HG03060 (cell line): ENCODE measurements at regions not wholly inside any gene's neighbourhood (a gene's known extent, or its start where the extent isn't known, plus 50 kb on each side); places are given as distances from the start of the nearest gene placed in this dataset.
"Not testable (repeated sequence)": the region's sequence is repeated elsewhere in the genome, so short reads cannot be mapped to it uniquely, and the experiment has no call there.

Source experiments
- ATAC-seq: cut with Tn5 transposase; IDR thresholded peaks from one replicate; pipeline ENCODE4 v1.9.1; 2021; ENCODE audit warnings: low read depth, moderate number of reproducible peaks; ENCODE audit not compliant: unreplicated experiment

DNA sequence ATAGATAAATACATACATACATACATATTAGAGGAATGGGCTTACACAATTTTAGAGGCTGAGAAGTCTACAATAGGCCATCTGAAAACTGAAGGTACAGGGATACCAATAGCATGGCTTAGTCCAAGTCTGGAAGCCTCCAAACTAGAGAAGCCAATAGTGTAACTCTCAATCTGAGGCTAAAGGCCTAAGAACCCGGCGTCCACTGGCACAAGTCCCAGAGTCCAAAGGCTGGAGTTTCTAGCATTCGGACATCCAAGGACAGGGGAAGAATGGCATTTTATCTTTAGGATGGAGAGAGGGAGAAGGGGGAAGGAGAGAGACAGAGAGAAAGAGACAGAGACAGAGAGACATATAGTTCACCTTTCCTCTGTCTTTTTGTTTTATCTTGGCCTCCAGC, 63.7 kb upstream of the SYT4 start:
- ATAC-seq = no peak

DNA sequence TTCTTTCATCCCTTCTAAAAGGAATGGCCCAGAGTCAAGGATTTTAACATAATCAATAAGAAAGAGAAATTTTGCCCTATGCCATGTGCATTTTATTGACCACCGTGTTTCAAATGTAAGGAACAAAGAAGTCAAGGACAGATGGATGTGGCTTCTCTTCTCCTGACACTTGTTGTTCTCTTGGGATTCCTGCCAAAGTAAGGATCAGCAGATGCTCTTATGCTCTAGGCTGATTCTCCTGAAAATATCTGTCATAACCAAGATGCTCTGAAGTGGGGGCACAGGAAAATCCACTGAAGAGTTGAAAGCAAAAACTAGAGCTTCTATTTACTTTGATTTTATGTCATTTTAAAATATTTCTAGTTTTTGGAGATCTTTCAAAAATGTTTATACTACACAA, 72.9 kb upstream of the SYT4 start:
- ATAC-seq = no peak

DNA sequence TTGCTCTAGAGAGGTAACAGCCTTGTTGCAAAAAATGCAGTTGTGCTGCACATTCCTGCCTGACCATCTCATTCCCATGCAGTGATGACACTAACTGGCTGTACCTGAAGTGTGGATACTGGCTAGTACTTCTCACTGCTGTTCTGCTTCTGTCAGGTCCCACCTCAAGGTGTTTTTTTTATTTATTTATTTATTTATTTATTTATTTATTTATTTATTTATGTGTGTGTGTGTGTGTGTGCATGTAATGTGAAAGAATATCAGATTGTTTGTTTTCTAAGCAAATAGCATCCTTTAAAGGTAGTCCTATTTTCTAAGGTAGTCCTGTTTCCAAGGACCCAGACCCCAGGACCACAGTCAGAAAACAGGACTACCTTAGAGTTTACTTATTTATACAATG, 87.2 kb upstream of the SYT4 start:
- ATAC-seq = no peak

DNA sequence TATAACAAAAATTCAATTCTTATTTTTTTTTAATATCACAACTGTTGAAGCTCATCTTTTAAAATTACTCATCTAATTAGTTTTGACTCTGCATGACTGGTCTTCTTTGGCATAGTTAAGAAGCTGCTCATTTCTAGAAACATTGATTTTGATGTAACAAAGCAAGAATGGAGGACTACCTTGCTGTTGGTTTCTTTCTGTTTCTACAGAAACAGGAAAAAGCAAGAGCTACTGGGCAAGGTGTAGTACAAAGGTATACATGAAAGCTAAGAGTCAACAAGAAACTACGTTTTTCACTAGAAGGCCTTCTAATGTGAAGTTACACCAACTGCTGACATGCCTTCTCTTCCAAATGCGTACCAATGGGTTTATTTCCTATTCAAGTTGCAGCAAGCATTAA, 90.6 kb upstream of the SYT4 start:
- no peak for ATAC-seq

DNA sequence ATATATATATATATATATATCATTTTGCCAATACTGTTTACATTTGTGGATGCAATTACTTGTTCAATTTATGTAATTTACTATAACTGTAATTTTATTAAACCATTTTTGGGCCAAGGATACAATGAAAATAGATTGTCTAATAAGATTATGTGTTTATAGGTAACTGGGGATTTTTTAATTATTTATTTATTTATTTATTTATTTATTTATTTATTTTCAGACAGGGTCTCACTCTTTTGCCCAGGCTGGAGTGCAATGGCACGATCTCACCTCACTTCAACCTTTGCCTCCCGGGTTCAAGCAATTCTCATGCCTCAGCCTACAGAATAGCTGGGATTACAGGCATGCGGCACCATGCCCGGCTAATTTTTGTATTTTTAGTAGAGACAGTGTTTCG, 92.0 kb upstream of the SYT4 start:
- ATAC-seq = not testable (repeated sequence)

DNA sequence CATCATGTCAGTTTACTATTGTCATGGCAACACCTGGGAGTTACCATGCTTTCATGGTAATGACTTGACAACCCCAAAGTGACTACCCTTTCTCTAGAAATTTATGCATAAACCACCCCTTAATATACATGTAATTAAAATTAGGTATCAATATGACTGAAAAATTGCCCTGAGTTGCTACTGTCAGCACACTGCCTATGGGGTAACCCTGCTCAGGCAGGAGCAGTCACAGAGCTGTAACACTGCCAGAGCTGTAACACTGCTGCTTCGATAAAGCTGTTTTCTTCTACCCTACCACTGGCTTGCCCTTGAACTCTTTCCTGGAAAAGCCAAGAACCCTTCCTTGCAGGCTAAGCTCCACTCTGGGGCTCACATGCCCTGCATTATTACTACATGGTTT, 95.5 kb upstream of the SYT4 start:
- ATAC-seq = no peak

DNA sequence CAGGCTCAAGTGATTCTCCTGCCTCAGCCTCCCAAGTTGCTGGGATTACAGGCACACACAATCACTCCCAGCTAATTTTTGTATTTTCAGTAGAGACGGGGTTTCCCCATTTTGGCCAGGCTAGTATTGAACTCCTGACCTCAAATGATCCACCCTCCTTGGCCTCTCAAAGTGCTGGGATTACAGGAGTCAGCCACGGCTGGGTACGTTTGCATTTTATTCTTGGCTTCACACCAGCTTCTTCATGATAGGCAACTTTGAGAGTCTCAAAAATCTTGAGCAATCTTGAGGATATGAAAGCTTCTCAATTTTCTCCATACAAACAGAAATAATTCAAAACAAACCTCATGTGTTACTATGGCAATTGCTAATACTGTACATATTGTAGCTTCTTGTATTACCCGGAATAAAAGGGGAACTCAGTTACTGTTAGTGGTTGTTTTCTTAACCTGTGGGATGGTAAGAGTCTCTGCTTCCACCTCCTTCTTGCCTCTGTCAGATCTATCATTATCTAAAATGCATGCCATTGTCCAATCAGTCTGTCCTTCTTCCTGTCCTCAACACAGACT, 102.9 kb upstream of the SYT4 start:
- ATAC-seq = no peak

DNA sequence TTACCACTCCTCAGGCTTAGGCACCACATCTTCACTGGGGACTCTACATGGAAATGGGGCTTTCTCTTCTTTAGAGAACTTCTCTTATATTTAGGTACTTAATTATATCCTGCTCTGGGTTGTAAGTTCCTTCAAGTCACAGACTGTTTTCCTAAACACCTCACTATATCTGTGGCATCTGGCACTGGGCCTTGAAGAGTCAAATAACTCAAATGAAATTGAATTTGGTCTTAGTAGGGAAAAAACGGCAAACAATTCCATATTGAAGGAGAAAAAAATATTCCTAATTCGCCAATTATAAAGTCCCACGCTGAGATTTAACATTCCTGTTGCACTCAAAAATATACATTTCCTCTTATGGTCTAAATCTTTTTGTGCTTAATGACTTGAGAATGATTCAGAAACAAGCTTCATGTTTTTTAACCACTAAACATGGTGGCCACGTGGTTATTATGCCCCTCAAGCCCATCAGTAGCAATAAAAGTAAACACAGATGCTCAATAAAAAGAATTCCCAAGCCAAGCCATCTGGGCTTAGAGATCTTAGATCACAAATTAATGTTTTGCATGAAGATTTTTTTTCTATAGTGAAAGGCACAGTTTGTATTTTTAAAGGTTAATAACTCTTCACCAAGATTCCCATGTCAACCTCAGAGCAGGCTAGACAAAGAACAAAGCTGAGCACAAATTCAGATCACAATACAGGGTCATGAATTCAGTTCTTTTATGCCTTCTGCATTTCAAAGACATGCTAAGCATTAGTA, 105.5 kb upstream of the SYT4 start:
- no peak for ATAC-seq

DNA sequence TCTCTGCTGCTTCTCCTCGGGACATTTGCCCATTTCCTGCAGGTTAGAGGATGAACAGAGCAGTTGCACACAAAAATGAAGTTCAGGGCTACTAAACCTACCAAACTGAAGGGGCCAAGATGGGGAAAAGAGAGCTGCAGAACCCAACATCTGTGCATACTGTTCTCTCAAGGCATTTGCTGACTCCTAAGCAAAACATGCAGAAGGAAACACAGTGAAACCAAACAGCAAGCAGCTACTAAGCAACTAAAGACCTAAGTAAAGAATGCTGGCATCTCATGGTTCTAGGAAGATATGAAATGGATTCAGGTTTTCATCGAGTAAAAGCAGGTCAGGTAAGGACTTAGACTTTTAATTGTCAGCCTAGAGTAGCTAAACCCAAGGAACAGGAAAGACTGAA, 111.9 kb upstream of the SYT4 start:
- no peak for ATAC-seq

DNA sequence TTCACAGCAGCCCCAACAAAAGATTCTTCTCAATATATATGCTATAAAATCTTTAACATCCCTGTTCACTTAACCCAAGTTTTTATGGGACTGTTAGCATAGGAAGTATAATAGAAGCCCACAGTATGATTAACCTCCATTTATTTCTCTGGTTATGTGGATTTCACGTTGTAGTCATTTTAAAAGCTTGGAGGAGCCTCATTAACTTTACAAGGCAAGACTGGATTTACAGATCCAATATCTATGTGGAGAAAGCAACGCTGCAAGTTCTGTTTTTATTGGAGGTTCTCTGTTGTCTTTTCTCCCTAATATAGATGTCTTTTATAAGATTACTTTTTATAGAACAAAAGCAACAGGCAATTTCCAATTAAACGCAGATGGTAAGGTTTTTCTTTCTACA, 114.9 kb upstream of the SYT4 start:
- ATAC-seq = no peak

DNA sequence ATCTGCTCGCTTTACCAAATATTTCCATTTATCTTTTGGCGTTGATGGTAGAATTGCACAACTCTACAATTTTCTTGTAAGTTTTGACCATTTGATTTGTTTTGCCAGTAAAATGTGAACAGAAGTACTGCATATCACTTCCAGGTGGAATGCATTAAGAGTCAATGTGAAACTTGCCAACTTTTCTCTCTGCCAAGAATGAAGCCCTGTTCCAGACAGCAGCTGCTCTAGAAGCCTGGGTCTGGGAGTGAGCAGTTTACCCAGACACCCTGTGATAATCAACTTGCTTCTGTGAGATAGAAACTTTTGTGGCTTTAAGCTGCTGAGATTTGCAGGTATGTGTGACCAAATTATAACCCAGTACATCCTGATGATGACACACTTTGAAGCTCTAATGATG, 115.9 kb upstream of the SYT4 start:
- no peak for ATAC-seq

DNA sequence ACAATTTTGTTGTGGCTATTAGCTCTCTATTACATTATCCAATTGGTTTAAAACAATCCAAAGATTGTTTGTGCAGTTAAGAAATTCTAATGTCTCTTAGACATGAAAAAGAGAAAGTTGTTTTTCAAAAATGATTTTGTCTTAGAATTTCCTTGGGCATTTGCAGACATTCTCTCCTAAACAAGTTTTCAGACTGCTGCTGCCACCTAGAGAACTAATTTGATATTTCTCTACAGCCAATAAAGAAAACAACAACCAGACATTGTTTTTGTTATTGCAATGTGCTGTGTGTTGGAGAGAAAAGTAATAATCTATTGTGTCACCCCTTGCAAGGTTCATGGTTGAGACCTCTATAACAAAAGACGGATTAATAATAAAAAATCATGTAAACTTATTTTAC, 119.0 kb upstream of the SYT4 start:
- ATAC-seq = no peak

DNA sequence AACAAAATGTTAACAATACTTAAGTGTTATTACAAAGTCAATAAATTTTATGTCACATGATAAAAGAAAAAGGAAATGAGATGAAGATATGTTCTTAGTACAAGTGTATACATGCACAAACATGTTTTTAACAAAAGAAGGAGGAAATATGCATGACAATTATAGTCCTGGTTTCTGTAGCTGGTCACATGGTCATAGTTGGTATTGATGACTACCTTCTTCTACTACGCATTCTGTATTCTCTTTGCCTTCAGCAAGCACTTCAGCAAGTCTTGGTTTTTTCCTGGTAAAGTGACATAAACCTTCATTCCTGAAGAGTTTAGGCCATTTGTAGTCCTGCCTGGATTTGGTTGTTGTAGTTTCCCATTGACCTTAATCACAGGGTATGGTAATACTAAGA, 121.3 kb upstream of the SYT4 start:
- no peak for ATAC-seq

DNA sequence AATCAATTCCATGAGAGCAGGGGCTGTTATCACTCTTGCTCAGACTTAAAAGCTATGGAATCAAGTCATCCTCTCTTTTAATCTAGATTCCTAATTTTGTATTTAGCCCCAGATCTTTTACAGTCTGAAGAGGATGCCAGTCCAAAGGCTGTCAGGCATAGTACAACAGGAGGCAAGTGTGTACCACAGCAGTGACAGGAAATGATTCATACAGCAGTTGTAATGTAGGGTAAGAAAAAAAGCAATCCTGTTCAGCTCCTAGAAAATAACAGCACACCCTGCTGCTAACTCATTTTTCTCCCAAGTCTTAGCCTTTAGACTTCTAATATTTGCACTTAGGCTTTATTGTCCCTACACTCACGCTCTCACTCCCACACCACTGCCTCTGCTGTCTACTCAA, 127.8 kb upstream of the SYT4 start:
- no peak for ATAC-seq

DNA sequence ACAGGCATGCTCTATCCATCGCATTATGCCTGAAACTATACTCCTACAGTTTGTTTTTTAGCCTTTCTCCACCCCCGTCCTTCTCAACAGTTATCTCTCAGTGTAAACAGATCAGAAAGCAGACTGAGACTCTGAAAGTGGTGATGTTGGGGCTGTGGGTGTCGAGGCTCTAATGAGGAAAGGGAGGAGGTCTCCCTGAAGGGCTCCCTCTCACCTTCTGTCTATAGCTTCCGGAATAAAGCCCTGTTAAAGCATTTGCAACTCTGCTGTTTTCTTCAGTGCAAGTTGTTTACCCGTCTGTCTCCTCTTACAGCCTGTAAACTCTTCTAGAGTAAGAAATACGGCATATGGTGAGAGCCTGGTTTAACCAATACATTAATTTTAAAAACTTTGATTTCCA, 136.7 kb upstream of the SYT4 start:
- ATAC-seq = no peak

DNA sequence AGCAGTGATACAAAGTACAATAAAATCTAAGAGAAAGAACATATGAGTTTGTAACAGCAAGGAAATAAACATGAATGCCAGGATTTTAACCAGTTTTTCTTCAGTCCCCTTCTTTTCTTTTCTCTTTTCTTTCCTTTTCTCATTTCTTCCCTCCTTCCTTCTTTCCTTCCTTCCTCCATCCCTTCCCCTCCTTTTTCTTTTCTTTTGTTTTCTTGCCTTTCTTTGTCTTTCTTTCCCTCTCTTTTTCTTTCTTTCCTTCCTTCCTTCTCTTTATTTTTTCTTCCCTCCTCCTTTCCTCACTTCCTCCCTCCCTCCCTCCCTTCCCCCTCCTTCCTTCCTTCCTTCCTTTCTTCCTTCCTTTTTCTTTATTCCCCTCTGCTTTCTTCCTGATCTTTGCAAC, 142.8 kb upstream of the SYT4 start:
- ATAC-seq = no peak

DNA sequence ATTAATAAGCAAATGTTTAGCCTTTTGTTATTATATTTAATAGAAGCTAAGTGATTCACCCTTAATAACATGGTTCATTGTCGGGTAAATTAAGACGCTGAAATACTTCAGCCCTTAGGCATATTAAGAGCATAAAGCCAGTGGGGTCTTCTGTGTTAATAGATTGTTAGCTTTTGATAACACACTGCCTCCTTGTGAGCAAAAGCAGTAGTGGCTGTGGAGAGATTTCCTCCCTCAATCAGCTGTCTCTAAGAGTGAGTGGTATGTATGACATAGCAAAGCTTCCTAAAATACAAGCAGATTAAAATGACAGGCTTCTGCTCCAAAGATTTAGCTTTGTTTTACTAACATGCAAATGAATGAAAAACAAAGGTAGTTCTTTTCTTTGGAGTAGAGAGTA, 143.7 kb upstream of the SYT4 start:
- no peak for ATAC-seq

DNA sequence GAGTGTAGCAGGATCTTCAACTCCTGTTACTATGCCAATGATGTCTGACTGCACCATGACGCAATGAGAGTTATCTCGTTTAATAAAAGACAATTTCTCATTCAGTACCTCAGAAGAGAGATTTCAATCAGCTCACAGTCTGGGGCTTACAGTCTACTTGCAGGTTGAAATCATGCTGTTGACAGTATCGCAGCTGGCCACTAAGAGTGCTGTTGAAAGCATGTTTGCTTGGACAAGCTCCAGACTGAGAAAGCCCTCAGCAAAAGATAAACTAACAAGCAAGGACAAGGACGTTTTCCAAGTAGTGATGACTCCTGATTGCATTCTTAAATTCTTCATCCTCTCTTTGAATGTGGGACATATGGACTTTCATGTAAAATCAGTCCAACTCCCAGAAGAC, 145.2 kb upstream of the SYT4 start:
- no peak for ATAC-seq

DNA sequence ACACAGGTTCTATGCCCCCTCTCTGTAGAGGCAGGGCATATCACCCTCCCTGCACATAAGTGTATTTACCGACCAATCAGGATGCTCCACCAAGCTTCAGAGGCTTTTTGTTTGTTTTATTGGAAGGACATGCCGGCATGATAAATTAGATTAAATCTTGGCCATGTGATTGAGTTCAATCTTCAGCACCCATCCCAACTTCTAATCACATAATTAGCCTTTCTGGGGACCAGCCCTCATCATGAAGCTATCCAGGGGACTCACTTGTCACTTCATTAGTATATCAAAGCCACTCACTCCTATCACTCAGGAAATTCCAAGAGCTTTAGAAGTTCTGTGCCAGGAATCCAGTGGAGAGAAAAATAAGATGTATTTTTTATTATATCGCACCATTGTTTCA, 158.6 kb upstream of the SYT4 start:
- ATAC-seq = no peak

DNA sequence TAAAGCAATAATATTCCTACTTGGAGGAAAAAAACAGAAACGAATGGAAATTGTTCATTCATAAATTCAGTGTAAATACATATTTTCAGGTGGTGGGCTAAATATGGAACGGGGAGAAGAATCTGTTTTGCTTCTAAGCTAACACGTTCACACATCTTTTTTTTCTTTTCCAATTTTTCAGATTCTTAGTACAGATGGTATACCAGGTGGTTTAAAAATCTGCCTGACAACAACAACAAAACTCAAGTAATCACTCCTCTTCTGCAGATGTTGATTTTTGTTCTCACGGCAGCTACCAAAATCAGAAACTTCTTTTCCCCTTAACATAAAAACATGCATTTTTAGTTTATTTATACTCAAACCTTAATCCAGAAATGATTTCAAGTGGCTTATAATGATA, 164.8 kb upstream of the SYT4 start:
- no peak for ATAC-seq

DNA sequence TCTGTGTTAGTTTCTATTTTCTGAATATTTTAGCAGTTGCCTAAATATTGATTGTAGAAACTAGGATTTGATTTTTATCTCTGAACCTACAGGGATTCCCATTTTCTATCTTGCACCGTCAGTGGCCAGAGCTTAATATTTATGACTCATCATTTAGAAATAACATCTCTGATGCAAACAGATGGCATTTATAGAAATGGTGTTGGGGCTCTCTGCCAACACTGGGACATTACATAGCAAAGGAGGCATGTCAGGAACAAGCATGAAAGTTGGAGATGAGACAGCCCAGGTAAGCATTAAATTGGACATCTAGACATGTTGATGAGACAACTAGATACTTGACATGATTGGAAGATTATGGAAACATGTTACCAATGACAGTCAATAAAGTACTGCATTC, 165.3 kb upstream of the SYT4 start:
- no peak for ATAC-seq

DNA sequence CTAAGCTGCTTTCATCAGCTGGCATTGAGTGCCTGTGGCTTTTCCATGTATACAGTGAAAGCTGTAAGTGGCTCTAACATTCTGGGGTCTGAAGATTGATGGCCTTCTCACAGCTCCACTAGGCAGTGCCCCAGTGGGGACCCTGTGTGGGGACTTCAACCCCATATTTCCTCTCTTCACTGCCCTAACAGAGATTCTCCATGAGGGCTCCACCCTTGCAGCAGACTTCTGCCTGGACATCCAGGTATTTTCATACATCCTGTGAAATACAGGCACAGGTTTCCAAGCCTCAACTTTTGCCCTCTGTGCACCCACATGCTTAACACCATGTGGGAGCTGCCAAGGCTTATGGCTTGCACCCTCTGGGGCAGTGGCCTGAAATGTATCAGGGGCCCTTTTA, 188.2 kb upstream of the SYT4 start:
- no peak for ATAC-seq

DNA sequence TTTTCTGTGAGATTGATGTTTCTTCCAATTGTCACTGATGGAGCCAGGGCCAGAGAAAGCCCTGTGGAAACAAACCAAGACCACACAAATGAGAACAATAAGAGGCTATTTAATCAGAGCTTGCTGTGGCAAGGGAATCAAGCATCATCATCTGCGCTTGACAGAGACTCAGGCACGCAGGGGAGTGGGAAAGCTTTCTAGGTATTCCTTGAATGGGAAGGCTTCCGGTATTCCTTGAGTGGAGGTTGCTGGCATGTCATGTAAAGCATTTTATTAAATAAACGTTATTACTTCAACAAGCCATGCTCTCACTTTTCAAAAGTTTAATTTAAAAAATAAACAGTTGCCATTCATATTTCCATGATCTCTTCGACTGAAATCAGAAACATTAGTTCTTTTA, 194.6 kb upstream of the SYT4 start:
- no peak for ATAC-seq
